Hepatocyte (in vitro differentiated cells): ENCODE measurements at regions not wholly inside any gene's neighbourhood (a gene's known extent, or its start where the extent isn't known, plus 50 kb on each side); places are given as distances from the start of the nearest gene placed in this dataset.
A peak's percentile ranks its signal among the peaks of the same experiment; 100 is the strongest.

ENCODE experiments used
- DNase-seq: peaks from one replicate; pipeline ENCODE4 v3.0.0-alpha.2; 2016; ENCODE audit warnings: low spot score
- H2AFZ ChIP-seq: fragments of 200-600 bp; sonication (generic); 2 replicates; pipeline ENCODE4 v1.6.0; 2016; ENCODE audit warnings: antibody characterized with exemption, mild to moderate bottlenecking
- H3K27ac ChIP-seq: fragments of 200-600 bp; sonication (generic); 2 replicates; pipeline ENCODE4 v1.5.1; 2016; ENCODE audit warnings: mild to moderate bottlenecking
- H3K27me3 ChIP-seq: fragments of 200-600 bp; sonication (generic); 2 replicates; pipeline ENCODE4 v1.6.1; 2016
- H3K36me3 ChIP-seq: fragments of 200-600 bp; sonication (generic); replicated peaks from 2 replicates; pipeline ENCODE4 v1.5.1; 2016; ENCODE audit warnings: low read depth; ENCODE audit not compliant: insufficient read depth
- H3K4me1 ChIP-seq: fragments of 200-600 bp; sonication (generic); 2 replicates; pipeline ENCODE4 v1.5.1; 2016; ENCODE audit warnings: mild to moderate bottlenecking, moderate library complexity; ENCODE audit not compliant: insufficient read depth
- H3K4me2 ChIP-seq: fragments of 200-600 bp; sonication (generic); 2 replicates; pipeline ENCODE4 v1.6.0; 2016
- H3K4me3 ChIP-seq: fragments of 200-600 bp; sonication (generic); 2 replicates; pipeline ENCODE4 v1.5.1; 2016; ENCODE audit warnings: mild to moderate bottlenecking
- H3K79me2 ChIP-seq: fragments of 200-600 bp; sonication (generic); 2 replicates; pipeline ENCODE4 v1.6.0; 2017; ENCODE audit warnings: mild to moderate bottlenecking
- H3K9me2 ChIP-seq: fragments of 200-600 bp; sonication (generic); replicated peaks from 2 replicates; pipeline ENCODE4 v1.6.0; 2017; ENCODE audit warnings: mild to moderate bottlenecking; ENCODE audit not compliant: insufficient read depth
- H3K9me3 ChIP-seq: fragments of 200-600 bp; sonication (generic); 2 replicates; pipeline ENCODE4 v1.5.1; 2016; ENCODE audit warnings: low read depth, mild to moderate bottlenecking
- H4K20me1 ChIP-seq: fragments of 200-600 bp; sonication (generic); 2 replicates; pipeline ENCODE4 v1.6.0; 2016; ENCODE audit warnings: mild to moderate bottlenecking; ENCODE audit not compliant: insufficient read depth, poor library complexity, severe bottlenecking
- EZH2 ChIP-seq: fragments of 200-600 bp; sonication (generic); IDR thresholded peaks from 2 replicates; pipeline ENCODE4 v1.6.1; 2016; ENCODE audit warnings: antibody characterized with exemption, mild to moderate bottlenecking, borderline replicate concordance
- EZH2phosphoT487 ChIP-seq: fragments of 200-600 bp; sonication (generic); IDR thresholded peaks from one replicate; pipeline ENCODE4 v1.6.1; 2018; ENCODE audit warnings: antibody characterized with exemption, mild to moderate bottlenecking, low read depth, moderate library complexity; ENCODE audit not compliant: unreplicated experiment, severe bottlenecking
- WGBS: methylation state at CpG from one replicate; pipeline ENCODE4 v1.1.6; 2016; ENCODE audit warnings: low lambda C conversion rate; ENCODE audit errors: missing lambda C conversion rate; 5-methylcytosine and 5-hydroxymethylcytosine counted together
- TF ChIP-seq, protein P1 (sequence below): fragments of 200-600 bp; sonication (generic); IDR thresholded peaks from 2 replicates; pipeline ENCODE4 v1.5.1; 2016; ENCODE audit warnings: antibody characterized with exemption, mild to moderate bottlenecking; ENCODE audit not compliant: poor library complexity

DNA sequence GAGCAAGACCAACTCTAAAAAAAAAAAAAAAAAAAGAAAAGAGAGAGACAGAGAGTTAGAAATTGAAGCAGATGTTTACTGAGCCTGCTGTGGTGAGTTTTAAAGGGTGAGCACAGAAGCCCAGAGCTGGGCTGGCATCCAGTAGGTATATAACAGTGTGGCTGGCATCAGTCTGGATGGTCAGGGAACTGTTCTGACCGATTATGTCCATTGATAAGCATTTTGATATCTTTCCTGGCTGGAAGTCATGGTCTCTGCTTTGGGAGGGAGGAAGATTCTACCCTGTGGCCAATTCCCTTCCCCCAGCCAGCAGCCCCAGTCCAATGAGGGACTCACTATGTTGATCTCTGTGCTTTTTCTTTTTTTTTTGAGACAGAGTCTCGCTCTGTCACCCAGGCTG is 65.2 kb upstream of the PODXL start:
- H3K36me3 ChIP-seq, result no peaks in the 10 kb centered on the region

DNA sequence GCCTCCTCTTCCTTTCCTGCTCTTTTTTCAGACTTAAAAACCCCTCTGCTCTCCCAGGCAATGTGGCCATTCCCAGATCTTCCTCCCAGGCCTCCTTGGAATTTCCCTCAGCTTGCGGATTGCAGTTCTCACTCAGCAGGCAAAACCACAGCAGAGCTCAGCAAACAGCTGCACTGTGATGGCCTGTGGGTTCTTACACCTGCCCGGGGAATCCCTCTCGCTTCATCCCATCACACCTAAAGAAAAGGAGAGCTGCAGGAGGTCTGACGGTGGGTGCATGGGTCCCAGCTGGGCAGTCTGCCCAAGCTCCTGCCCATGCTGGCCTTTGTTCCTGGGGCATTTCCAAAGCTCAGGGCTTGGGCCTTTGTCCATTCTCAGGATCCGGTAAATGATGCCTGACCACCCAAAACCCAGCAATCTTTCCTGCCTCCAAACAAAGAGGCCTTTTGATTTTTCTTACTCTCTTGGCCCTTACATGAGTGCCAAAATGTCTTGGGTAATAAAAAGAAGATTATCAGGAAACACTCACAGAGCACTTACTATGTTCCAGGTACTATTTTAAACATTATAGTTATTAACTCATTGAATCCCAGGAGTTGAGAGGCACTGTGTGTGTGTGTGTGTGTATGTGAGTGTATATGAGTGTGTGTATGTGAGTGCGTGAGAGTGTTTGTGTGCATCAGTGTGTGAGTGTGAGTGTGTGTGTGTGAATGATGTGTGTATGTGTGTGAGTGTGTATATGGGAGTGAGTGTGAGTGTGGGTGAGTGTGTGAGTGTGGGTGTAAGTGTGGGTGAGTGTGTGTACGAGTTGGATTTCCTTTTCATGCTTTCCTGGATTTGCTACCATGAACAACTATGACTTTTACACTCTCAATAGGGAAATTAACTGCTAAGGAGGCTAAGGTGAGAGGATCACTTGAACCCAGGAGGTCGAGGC is 64.5 kb upstream of the PODXL start:
- H3K9me2 ChIP-seq, result no peaks in the 10 kb centered on the region
- WGBS, result 68% methylated on average over 8 of the region's 8 CpGs
- DNase-seq, result no peak
- TF ChIP-seq EZH2phosphoT487, result no peak
- TF ChIP-seq, protein P1, sequence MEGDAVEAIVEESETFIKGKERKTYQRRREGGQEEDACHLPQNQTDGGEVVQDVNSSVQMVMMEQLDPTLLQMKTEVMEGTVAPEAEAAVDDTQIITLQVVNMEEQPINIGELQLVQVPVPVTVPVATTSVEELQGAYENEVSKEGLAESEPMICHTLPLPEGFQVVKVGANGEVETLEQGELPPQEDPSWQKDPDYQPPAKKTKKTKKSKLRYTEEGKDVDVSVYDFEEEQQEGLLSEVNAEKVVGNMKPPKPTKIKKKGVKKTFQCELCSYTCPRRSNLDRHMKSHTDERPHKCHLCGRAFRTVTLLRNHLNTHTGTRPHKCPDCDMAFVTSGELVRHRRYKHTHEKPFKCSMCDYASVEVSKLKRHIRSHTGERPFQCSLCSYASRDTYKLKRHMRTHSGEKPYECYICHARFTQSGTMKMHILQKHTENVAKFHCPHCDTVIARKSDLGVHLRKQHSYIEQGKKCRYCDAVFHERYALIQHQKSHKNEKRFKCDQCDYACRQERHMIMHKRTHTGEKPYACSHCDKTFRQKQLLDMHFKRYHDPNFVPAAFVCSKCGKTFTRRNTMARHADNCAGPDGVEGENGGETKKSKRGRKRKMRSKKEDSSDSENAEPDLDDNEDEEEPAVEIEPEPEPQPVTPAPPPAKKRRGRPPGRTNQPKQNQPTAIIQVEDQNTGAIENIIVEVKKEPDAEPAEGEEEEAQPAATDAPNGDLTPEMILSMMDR, result no peak
- no peak for TF ChIP-seq EZH2
- peak overlapping the region; percentile 66 for H3K27ac ChIP-seq
- no peaks in the 10 kb centered on the region for H3K27me3 ChIP-seq
- no peaks in the 10 kb centered on the region for H3K36me3 ChIP-seq
- no peak overlapping the region for H3K4me3 ChIP-seq
- H2AFZ ChIP-seq, result no peak overlapping the region
- H4K20me1 ChIP-seq, result no peaks in the 10 kb centered on the region
- no peaks in the 10 kb centered on the region for H3K79me2 ChIP-seq
- H3K4me1 ChIP-seq, result peaks cover 27% of the 10 kb centered on the region
- no peak overlapping the region for H3K4me2 ChIP-seq
- no peaks in the 10 kb centered on the region for H3K9me3 ChIP-seq

More for the DNA sequence above, 65.2 kb upstream of the PODXL start:
- Histone ChIP-seq H2AFZ (no peak overlapping the region), H3K27me3 (no peaks in the 10 kb centered on the region), H3K9me2 (no peaks in the 10 kb centered on the region), H3K79me2 (no peaks in the 10 kb centered on the region), H3K9me3 (no peaks in the 10 kb centered on the region), H4K20me1 (no peaks in the 10 kb centered on the region), H3K27ac (no peak overlapping the region), H3K4me3 (no peak overlapping the region), H3K4me1 (peaks cover 30% of the 10 kb centered on the region), H3K4me2 (no peak overlapping the region)
- TF ChIP-seq EZH2 (no peak), EZH2phosphoT487 (no peak)
- TF ChIP-seq, protein P1, result no peak
- DNase-seq, result no peak
- 31% methylated on average over 1 of the region's 2 CpGs for WGBS

DNA sequence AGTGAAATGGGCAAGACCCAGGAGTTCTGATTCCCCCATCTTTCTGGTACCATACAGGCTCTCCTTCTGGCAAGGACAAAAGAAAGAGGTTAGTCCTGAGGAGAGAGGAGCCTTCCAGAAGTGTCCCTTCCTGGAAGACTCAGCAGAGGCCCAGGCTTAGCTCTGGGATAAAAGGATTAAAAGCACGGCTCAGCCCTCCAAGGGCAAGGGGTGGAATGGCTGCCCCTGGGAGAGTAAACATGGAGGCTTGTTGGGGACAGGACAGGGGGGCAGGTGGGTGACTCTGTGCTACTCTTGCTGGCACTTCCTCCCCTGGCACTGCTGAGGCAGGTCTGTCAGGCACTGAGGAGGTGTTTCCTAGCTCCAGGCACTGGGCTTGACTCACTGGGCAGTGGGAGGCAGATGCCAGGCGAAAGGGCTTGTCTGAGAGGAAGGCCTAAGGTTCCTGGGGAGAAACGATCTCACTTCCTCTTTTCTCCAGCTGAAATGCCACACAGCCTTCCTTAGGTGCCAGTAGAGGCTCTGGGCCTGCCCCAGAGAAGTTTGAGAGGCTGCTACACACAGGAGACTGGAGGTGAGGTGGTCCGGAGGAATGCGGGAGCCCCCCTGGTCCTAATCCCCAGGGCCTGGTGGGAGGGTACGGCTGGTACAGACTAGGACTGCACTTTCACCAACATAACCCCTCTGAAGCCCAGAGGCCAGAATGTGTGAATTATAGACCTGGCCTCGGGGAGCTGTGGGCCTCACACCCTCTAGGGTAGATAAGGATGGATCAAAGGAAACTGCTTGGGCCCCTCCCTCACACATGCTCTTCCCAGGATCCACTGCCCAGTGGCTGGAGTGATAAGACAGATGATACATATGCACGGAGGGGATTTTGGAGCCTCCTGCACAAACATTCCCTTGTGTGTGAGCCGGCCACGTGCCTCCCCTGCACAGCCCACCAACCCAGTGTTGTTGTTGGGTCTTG is 63.2 kb upstream of the PODXL start:
- DNase-seq, result peak; percentile 55
- TF ChIP-seq EZH2, result no peak
- no peak overlapping the region for H3K4me2 ChIP-seq
- no peaks in the 10 kb centered on the region for H3K9me3 ChIP-seq
- no peaks in the 10 kb centered on the region for H3K79me2 ChIP-seq
- peak overlapping the region; percentile 66 for H3K27ac ChIP-seq
- H3K27me3 ChIP-seq, result no peaks in the 10 kb centered on the region
- peaks cover 27% of the 10 kb centered on the region for H3K4me1 ChIP-seq
- no peak overlapping the region for H3K4me3 ChIP-seq
- no peaks in the 10 kb centered on the region for H3K36me3 ChIP-seq
- 40% methylated on average over 10 of the region's 10 CpGs for WGBS
- H2AFZ ChIP-seq, result no peak overlapping the region
- H3K9me2 ChIP-seq, result no peaks in the 10 kb centered on the region
- H4K20me1 ChIP-seq, result no peaks in the 10 kb centered on the region

DNA sequence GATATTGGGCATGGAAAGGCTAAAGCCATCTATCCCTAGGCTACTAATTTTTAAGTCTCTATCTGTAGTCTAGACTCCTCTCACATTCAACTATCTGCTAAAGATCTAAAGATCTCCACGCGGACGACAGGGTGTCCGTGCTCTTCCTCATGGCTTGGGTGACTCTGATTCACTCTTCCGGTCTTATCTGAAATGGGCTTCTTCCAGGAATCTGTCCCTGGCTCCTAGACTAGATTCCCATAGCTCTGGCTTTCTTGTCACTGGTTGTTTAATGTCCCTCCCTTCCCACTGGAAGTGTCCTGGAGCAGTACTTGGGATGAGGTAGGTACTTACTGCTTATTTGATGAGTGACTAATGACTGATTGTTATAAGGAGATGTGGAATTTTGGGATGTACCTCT is 62.0 kb upstream of the PODXL start:
- no peak overlapping the region for H2AFZ ChIP-seq
- peaks cover 27% of the 10 kb centered on the region for H3K4me1 ChIP-seq
- H3K9me2 ChIP-seq, result no peaks in the 10 kb centered on the region
- no peaks in the 10 kb centered on the region for H3K27me3 ChIP-seq
- no peaks in the 10 kb centered on the region for H3K79me2 ChIP-seq
- no peak for DNase-seq
- no peaks in the 10 kb centered on the region for H3K9me3 ChIP-seq
- no peaks in the 10 kb centered on the region for H3K36me3 ChIP-seq
- no peak overlapping the region for H3K27ac ChIP-seq
- H4K20me1 ChIP-seq, result no peaks in the 10 kb centered on the region
- WGBS, result 44% methylated on average over 5 of the region's 5 CpGs
- no peak overlapping the region for H3K4me2 ChIP-seq
- no peak overlapping the region for H3K4me3 ChIP-seq
- TF ChIP-seq, protein P1, result no peak
- no peak for TF ChIP-seq EZH2phosphoT487
- no peak for TF ChIP-seq EZH2
